SU-DHL-6 (cell line): ENCODE measurements at regions not wholly inside any gene's neighbourhood (a gene's known extent, or its start where the extent isn't known, plus 50 kb on each side); places are given as distances from the start of the nearest gene placed in this dataset.

Experiments used
- H2AFZ ChIP-seq: fragments of 200-600 bp; sonication (generic); 2 replicates; pipeline ENCODE4 v1.6.1; 2014; ENCODE audit warnings: low read depth, mild to moderate bottlenecking, moderate library complexity, mixed read lengths, antibody characterized with exemption, low read length; ENCODE audit not compliant: severe bottlenecking
- H3F3A ChIP-seq: fragments of 200-600 bp; shearing (Covaris generic); 2 replicates; pipeline ENCODE4 v1.6.0; 2016; ENCODE audit warnings: antibody characterized with exemption, mild to moderate bottlenecking; ENCODE audit not compliant: insufficient read depth
- H3K27ac ChIP-seq: fragments of 200-600 bp; sonication (generic); 2 replicates; pipeline ENCODE4 v1.5.1; 2016; ENCODE audit warnings: low read depth, mild to moderate bottlenecking, low read length, moderate library complexity, mixed read lengths
- H3K27me3 ChIP-seq: fragments of 200-600 bp; sonication (generic), shearing (Covaris generic); 2 replicates; pipeline ENCODE4 v1.6.0; 2014; ENCODE audit warnings: mild to moderate bottlenecking, low read length
- H3K36me3 ChIP-seq: fragments of 200-600 bp; sonication (generic); 2 replicates; pipeline ENCODE4 v1.6.1; 2014; ENCODE audit warnings: mild to moderate bottlenecking, low read length, mixed read lengths
- H3K4me2 ChIP-seq: fragments of 300-600, 200-600 bp; shearing (Covaris generic), sonication (generic); 2 replicates; pipeline ENCODE4 v1.6.0; 2014; ENCODE audit warnings: low read length, low read depth, mild to moderate bottlenecking; ENCODE audit not compliant: poor library complexity, severe bottlenecking
- H3K4me3 ChIP-seq: fragments of 200-600 bp; sonication (generic); 2 replicates; pipeline ENCODE4 v1.5.1; 2014; ENCODE audit warnings: antibody characterized with exemption, low read length, mild to moderate bottlenecking, mixed read lengths; ENCODE audit not compliant: insufficient read depth, poor library complexity, severe bottlenecking
- H3K79me2 ChIP-seq: fragments of 200-600 bp; sonication (generic); 2 replicates; pipeline ENCODE4 v1.6.1; 2014; ENCODE audit warnings: mild to moderate bottlenecking, low read length, moderate library complexity; ENCODE audit not compliant: insufficient read depth
- H3K9ac ChIP-seq: fragments of 200-600 bp; sonication (generic); 2 replicates; pipeline ENCODE4 v1.7.0; 2014; ENCODE audit warnings: mild to moderate bottlenecking, low read length
- H3K9me2 ChIP-seq: fragments of 200-600 bp; sonication (generic); replicated peaks from 2 replicates; pipeline ENCODE4 v1.6.1; 2014; ENCODE audit warnings: low read length; ENCODE audit not compliant: insufficient read depth
- H3K9me3 ChIP-seq: fragments of 200-600 bp; sonication (generic); 2 replicates; pipeline ENCODE4 v1.6.1; 2014; ENCODE audit warnings: low read length, mixed read lengths; ENCODE audit not compliant: insufficient read depth
- H4K20me1 ChIP-seq: fragments of 200-600 bp; sonication (generic); 2 replicates; pipeline ENCODE4 v1.6.1; 2014; ENCODE audit warnings: low read depth, mild to moderate bottlenecking, antibody characterized with exemption, low read length, moderate library complexity, mixed read lengths
- EZH2phosphoT487 ChIP-seq: fragments of 200-600 bp; sonication (generic), shearing (Covaris generic); conservative IDR thresholded peaks from 2 replicates; pipeline ENCODE4 v1.6.1; 2018; ENCODE audit warnings: mild to moderate bottlenecking, antibody characterized with exemption, low read length, moderate library complexity, mixed read lengths
- TF ChIP-seq, protein P1 (sequence below): fragments of 200-600 bp; sonication (generic); IDR thresholded peaks from one replicate; pipeline ENCODE4 v1.5.1; 2017; ENCODE audit warnings: antibody characterized with exemption, mild to moderate bottlenecking, low read length, moderate library complexity; ENCODE audit not compliant: insufficient read depth, poor library complexity, severe bottlenecking

GRCh38 chr11:15704556-15704955 is 589.8 kb downstream of the INSC start:
- Histone ChIP-seq H3K27ac (no peak overlapping the region), H3K36me3 (no peaks in the 10 kb centered on the region), H3F3A (no peaks in the 10 kb centered on the region), H4K20me1 (no peaks in the 10 kb centered on the region), H2AFZ (no peak overlapping the region), H3K79me2 (no peaks in the 10 kb centered on the region), H3K9me2 (no peaks in the 10 kb centered on the region), H3K4me3 (no peak overlapping the region), H3K9ac (no peak overlapping the region), H3K4me2 (no peak overlapping the region), H3K9me3 (no peaks in the 10 kb centered on the region), H3K27me3 (no peaks in the 10 kb centered on the region)
- TF ChIP-seq, protein P1, sequence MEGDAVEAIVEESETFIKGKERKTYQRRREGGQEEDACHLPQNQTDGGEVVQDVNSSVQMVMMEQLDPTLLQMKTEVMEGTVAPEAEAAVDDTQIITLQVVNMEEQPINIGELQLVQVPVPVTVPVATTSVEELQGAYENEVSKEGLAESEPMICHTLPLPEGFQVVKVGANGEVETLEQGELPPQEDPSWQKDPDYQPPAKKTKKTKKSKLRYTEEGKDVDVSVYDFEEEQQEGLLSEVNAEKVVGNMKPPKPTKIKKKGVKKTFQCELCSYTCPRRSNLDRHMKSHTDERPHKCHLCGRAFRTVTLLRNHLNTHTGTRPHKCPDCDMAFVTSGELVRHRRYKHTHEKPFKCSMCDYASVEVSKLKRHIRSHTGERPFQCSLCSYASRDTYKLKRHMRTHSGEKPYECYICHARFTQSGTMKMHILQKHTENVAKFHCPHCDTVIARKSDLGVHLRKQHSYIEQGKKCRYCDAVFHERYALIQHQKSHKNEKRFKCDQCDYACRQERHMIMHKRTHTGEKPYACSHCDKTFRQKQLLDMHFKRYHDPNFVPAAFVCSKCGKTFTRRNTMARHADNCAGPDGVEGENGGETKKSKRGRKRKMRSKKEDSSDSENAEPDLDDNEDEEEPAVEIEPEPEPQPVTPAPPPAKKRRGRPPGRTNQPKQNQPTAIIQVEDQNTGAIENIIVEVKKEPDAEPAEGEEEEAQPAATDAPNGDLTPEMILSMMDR = no peak
- TF ChIP-seq EZH2phosphoT487 = no peak

GRCh38 chr11:15705891-15706290 is 591.2 kb downstream of the INSC start:
- H3K4me3 ChIP-seq = no peak overlapping the region
- H3K9ac ChIP-seq = no peak overlapping the region
- no peaks in the 10 kb centered on the region for H3K27me3 ChIP-seq
- no peaks in the 10 kb centered on the region for H3K36me3 ChIP-seq
- H3K79me2 ChIP-seq = no peaks in the 10 kb centered on the region
- H3F3A ChIP-seq = no peaks in the 10 kb centered on the region
- no peak for TF ChIP-seq EZH2phosphoT487
- TF ChIP-seq, protein P1 = no peak
- no peaks in the 10 kb centered on the region for H3K9me2 ChIP-seq
- H3K9me3 ChIP-seq = no peaks in the 10 kb centered on the region
- no peak overlapping the region for H2AFZ ChIP-seq
- H4K20me1 ChIP-seq = no peaks in the 10 kb centered on the region
- H3K27ac ChIP-seq = no peak overlapping the region
- no peak overlapping the region for H3K4me2 ChIP-seq

- H3K79me2 ChIP-seq = no peaks in the 10 kb centered on the region
Observed at GRCh38 chr11:15707194-15707593, 592.5 kb downstream of the INSC start.

More at GRCh38 chr11:15707194-15707593, 592.5 kb downstream of the INSC start:
- no peaks in the 10 kb centered on the region for H3K27me3 ChIP-seq
- no peaks in the 10 kb centered on the region for H3F3A ChIP-seq
- H3K9me2 ChIP-seq = no peaks in the 10 kb centered on the region
- no peak overlapping the region for H3K9ac ChIP-seq
- H2AFZ ChIP-seq = no peak overlapping the region
- no peak for TF ChIP-seq EZH2phosphoT487
- TF ChIP-seq, protein P1 = no peak
- no peaks in the 10 kb centered on the region for H3K36me3 ChIP-seq
- H3K9me3 ChIP-seq = no peaks in the 10 kb centered on the region
- H3K4me3 ChIP-seq = no peak overlapping the region
- H3K4me2 ChIP-seq = no peak overlapping the region
- H4K20me1 ChIP-seq = no peaks in the 10 kb centered on the region
- H3K27ac ChIP-seq = no peak overlapping the region
